Liver (tissue), 3 donors: ENCODE measurements at regions not wholly inside any gene's neighbourhood (a gene's known extent, or its start where the extent isn't known, plus 50 kb on each side); places are given as distances from the start of the nearest gene placed in this dataset.

Experiments
- CTCF ChIP-seq: fragments of 150-350 bp; IDR thresholded peaks from 2 replicates; pipeline ENCODE4 v1.5.1; 2017; ENCODE audit warnings: improper control_type of control experiment, low read depth, low read length; ENCODE audit not compliant: missing input control
- EGR1 ChIP-seq, 2 donors: IDR thresholded peaks; 2 replicates each; pipeline ENCODE4 v1.6.1; 2016 to 2018; ENCODE audit warnings: antibody characterized with exemption in 2 of 2, low read depth in 2 of 2
- JUND ChIP-seq, 2 donors: IDR thresholded peaks; 2 replicates each; pipeline ENCODE4 v1.6.1; 2016; ENCODE audit warnings: antibody characterized with exemption in 2 of 2
- SP1 ChIP-seq: IDR thresholded peaks from 2 replicates; pipeline ENCODE4 v1.6.1; 2018; ENCODE audit warnings: antibody characterized with exemption, mild to moderate bottlenecking
- TAF1 ChIP-seq: conservative IDR thresholded peaks from 2 replicates; pipeline ENCODE4 v1.6.1; 2016; ENCODE audit warnings: antibody characterized with exemption, mild to moderate bottlenecking
- YY1 ChIP-seq: IDR thresholded peaks from 2 replicates; pipeline ENCODE4 v1.6.1; 2016; ENCODE audit warnings: antibody characterized with exemption, mild to moderate bottlenecking
- donor health status: healthy.
- donor health status: healthy.

DNA sequence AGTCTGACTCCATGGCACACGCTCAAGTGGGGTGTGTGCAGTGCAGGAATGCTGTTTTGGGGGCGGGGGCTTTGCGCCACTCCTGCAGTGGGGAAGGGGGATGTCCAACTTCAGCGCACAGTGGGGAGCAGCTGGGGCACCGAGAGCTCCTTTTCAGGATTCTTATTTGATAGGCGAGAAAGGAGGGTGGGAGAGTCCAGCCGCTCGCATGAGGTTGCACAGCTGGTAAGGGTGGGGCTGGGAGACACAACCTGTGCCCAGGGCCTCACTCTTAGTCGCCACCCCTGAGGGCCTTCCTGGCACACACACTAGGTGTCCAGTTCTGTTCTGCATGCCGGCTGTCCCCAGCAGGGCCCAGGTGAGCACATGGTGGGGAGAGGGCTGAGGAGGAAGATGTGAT, 190.8 kb downstream of the UQCRFS1 start:
- TF ChIP-seq CTCF (no peak), TAF1 (no peak), SP1 (no peak), EGR1 (IDR thresholded peaks at IDR 0.05; ENCODE audit: low read depth in 2 of 2) (no peak), YY1 (no peak), JUND (IDR thresholded peaks at IDR 0.05) (no peak)
